Glutamatergic neuron (in vitro differentiated cells): ENCODE measurements at regions not wholly inside any gene's neighbourhood (a gene's known extent, or its start where the extent isn't known, plus 50 kb on each side); places are given as distances from the start of the nearest gene placed in this dataset.

ENCODE experiments used
- DNase-seq: peaks from one replicate; pipeline ENCODE4 v3.0.0; 2022
- H3K27ac Mint-ChIP-seq: one replicate; pipeline ENCODE4 v1.8.0; 2020; ENCODE audit warnings: mild to moderate bottlenecking, mixed read lengths, inconsistent platforms; ENCODE audit not compliant: unreplicated experiment
- H3K27me3 Mint-ChIP-seq: one replicate; pipeline ENCODE4 v1.8.0; 2020; ENCODE audit warnings: mild to moderate bottlenecking, moderate library complexity, mixed read lengths, inconsistent platforms; ENCODE audit not compliant: unreplicated experiment
- H3K36me3 Mint-ChIP-seq: one replicate; pipeline ENCODE4 v1.8.0; 2020; ENCODE audit warnings: mild to moderate bottlenecking, mixed read lengths, inconsistent platforms; ENCODE audit not compliant: unreplicated experiment
- H3K4me1 Mint-ChIP-seq: one replicate; pipeline ENCODE4 v1.8.0; 2020; ENCODE audit warnings: mild to moderate bottlenecking, low read depth, mixed read lengths, inconsistent platforms; ENCODE audit not compliant: unreplicated experiment
- H3K4me3 Mint-ChIP-seq: one replicate; pipeline ENCODE4 v1.8.0; 2020; ENCODE audit warnings: mild to moderate bottlenecking, mixed read lengths, inconsistent platforms; ENCODE audit not compliant: unreplicated experiment
- H3K9me3 Mint-ChIP-seq: one replicate; pipeline ENCODE4 v1.8.0; 2020; ENCODE audit warnings: mild to moderate bottlenecking, moderate library complexity, mixed read lengths, inconsistent platforms; ENCODE audit not compliant: unreplicated experiment
- CTCF ChIP-seq: fragments of 200-600 bp; sonication (generic); IDR thresholded peaks from one replicate; pipeline ENCODE4 v1.5.0; 2021; ENCODE audit not compliant: partially characterized antibody, unreplicated experiment

DNA sequence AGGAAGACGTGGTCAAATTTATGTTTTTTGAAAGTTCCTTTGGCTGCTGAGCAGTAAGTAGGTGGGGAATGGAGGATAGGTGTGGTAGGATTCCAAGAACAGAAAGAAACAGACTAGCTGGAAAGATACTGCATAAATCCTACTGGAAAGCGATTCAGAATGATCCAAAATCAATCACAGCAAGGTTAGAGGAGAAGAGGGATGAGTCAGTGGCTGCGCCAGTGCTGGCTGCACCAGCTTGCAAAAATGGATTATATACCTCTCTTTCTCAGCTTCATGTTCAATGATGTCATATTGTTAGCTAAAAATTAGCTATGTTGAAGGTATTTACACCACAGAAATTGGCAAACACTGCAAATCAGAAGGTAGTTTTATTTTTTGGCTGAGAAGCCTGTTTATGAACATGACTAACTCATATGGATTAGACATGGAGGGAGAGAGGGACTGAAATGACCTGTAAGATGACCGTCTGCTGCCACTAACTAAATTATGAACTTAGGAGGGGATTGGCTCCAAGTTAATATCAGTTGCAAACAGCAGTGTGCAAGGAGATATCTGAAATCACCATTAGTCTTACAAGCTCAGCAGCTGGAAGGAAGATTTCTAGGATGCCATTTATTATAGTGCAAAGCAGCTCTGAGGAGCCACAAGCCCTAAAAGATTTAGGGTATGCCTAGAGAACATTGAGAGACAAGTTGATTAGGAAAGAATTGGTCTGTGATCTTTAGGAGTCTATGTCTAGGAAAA is 405.3 kb downstream of the MID1IP1 start:
- Mint-ChIP-seq H3K27ac (no peak overlapping the region), H3K4me1 (no peaks in the 10 kb centered on the region), H3K27me3 (peaks cover 1% of the 10 kb centered on the region), H3K9me3 (no peaks in the 10 kb centered on the region), H3K4me3 (no peak overlapping the region), H3K36me3 (no peaks in the 10 kb centered on the region)
- DNase-seq = no peak
- TF ChIP-seq CTCF = no peak

- no peaks in the 10 kb centered on the region for H3K9me3 Mint-ChIP-seq
Observed at GRCh38 chrX:39211501-39211900, 410.2 kb downstream of the MID1IP1 start.

GRCh38 chrX:39212456-39212855 is 411.2 kb downstream of the MID1IP1 start:
- peaks cover 1% of the 10 kb centered on the region for H3K27me3 Mint-ChIP-seq
- no peaks in the 10 kb centered on the region for H3K4me1 Mint-ChIP-seq
- no peaks in the 10 kb centered on the region for H3K9me3 Mint-ChIP-seq
- no peaks in the 10 kb centered on the region for H3K36me3 Mint-ChIP-seq
- TF ChIP-seq CTCF = no peak
- no peak overlapping the region for H3K27ac Mint-ChIP-seq
- no peak overlapping the region for H3K4me3 Mint-ChIP-seq
- no peak for DNase-seq

More at GRCh38 chrX:39211501-39211900, 410.2 kb downstream of the MID1IP1 start:
- DNase-seq = no peak
- H3K27ac Mint-ChIP-seq = no peak overlapping the region
- no peaks in the 10 kb centered on the region for H3K36me3 Mint-ChIP-seq
- no peak for TF ChIP-seq CTCF
- no peak overlapping the region for H3K4me3 Mint-ChIP-seq
- H3K27me3 Mint-ChIP-seq = peaks cover 1% of the 10 kb centered on the region
- H3K4me1 Mint-ChIP-seq = no peaks in the 10 kb centered on the region

DNA sequence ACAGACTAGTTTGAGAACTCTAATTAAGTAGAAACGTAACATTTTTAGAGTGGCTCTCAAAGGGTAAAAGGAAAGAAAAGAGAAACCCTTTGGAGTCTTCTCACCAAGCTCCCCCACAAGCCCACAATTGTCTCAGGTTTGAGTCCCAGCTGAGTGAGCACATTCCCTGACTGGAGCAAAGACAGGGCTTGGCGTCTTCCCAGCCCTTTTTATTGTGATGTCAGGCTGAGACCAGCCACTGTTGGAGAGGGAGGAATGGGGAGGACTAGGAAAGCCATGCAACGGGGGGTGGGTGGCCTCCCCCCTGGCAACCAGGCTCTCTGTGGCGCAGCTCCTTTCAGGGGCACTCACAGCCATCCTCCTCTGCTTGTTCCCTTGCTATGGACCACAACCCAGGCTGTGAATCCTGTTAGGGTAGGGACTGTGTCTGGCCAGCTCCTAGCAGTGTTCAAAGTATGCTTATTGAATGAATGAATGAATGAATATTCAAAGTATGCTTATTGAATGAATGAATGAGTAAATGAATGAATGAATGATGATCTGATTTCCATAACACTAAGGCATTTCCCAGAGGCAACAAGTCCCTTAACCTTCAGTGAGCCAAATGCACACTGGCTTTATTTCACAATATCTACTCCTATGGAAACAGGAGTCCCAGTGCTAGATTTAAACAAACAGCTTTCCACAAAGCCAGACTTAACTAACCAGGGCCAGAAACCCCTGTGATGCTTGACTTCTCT is 413.3 kb downstream of the MID1IP1 start:
- H3K36me3 Mint-ChIP-seq = no peaks in the 10 kb centered on the region
- no peak overlapping the region for H3K4me3 Mint-ChIP-seq
- peaks cover 3% of the 10 kb centered on the region for H3K27me3 Mint-ChIP-seq
- TF ChIP-seq CTCF = no peak
- peaks cover 3% of the 10 kb centered on the region for H3K9me3 Mint-ChIP-seq
- no peak overlapping the region for H3K27ac Mint-ChIP-seq
- DNase-seq = no peak
- H3K4me1 Mint-ChIP-seq = peaks cover 6% of the 10 kb centered on the region

DNA sequence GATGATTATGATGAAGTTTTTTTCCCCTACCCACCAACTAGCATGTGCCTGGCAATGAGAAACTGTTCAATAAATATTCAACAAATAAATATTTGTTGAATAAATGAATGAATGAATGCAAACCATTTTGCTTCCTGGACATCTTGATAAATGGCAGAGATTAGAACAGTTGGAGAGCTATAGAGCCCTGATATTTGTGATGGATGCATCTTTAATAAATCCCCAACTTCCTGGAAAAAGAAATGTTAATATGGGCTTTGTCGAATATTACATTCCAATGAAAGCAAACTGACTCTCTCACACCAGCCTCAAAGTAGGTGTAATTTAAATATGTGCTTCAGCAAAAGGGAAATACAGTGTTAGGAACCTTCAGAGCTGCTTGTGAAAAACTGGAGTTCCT is 419.7 kb downstream of the MID1IP1 start:
- no peak overlapping the region for H3K27ac Mint-ChIP-seq
- peaks cover 3% of the 10 kb centered on the region for H3K27me3 Mint-ChIP-seq
- H3K4me1 Mint-ChIP-seq = peaks cover 6% of the 10 kb centered on the region
- DNase-seq = no peak
- H3K9me3 Mint-ChIP-seq = peaks cover 3% of the 10 kb centered on the region
- no peak overlapping the region for H3K4me3 Mint-ChIP-seq
- TF ChIP-seq CTCF = no peak
- no peaks in the 10 kb centered on the region for H3K36me3 Mint-ChIP-seq
